Panc1 (cell line): ENCODE measurements at regions not wholly inside any gene's neighbourhood (a gene's known extent, or its start where the extent isn't known, plus 50 kb on each side); places are given as distances from the start of the nearest gene placed in this dataset.

Source experiments
- ATAC-seq: fragments of 200-7000 bp; cut with Tn5 transposase; 2 replicates; pipeline ENCODE4 v1.9.1; 2020; ENCODE audit warnings: mild to moderate bottlenecking, moderate library complexity
- BruUV-seq: library from RNA; stranded (reverse); fragments of 400-500 nt; replicated peaks from 2 replicates; lab custom pipeline; 2021; lab: Mats Ljungman, UMichigan
- CTCF ChIA-PET: fragments of 300-600 bp; sonication (Branson Sonifier 250); formaldehyde crosslinking; loops from one replicate; lab custom pipeline; 2022; ENCODE audit warnings: antibody characterized with exemption; lab: Charles Lee
- POLR2A ChIA-PET: fragments of 300-600 bp; sonication (Branson Sonifier 250); formaldehyde crosslinking; loops from one replicate; lab custom pipeline; 2022; ENCODE audit warnings: antibody characterized with exemption; lab: Charles Lee
- DNase-seq: peaks from one replicate; pipeline ENCODE4 v3.0.0-alpha.2; 2010; ENCODE audit warnings: low read depth, low spot score
- H3K27ac ChIP-seq: 2 replicates; pipeline ENCODE4 v1.5.1; 2011; ENCODE audit warnings: mild to moderate bottlenecking, low read length, inconsistent platforms
- H3K27me3 ChIP-seq: fragments of 200-500 bp; sonication (Bioruptor generic); 2 replicates; pipeline ENCODE4 v1.6.0; 2014; ENCODE audit warnings: low read length, inconsistent platforms; ENCODE audit not compliant: control insufficient read depth, insufficient read depth
- H3K36me3 ChIP-seq: fragments of 200-500 bp; sonication (Bioruptor generic); 2 replicates; pipeline ENCODE4 v1.5.1; 2014; ENCODE audit warnings: inconsistent platforms, mild to moderate bottlenecking, low read length, moderate library complexity; ENCODE audit not compliant: control insufficient read depth, insufficient read depth
- H3K4me1 ChIP-seq: 2 replicates; pipeline ENCODE4 v1.5.1; 2011; ENCODE audit warnings: inconsistent platforms, mild to moderate bottlenecking, low read length, moderate library complexity; ENCODE audit not compliant: control insufficient read depth, insufficient read depth
- H3K4me3 ChIP-seq, 2 experiments: 2 replicates each; pipeline ENCODE4 v1.5.1; 2011 to 2012; ENCODE audit warnings: low read depth in 2 of 2, low read length in 2 of 2, mild to moderate bottlenecking in 2 of 2, inconsistent platforms in 1 of 2, moderate library complexity in 1 of 2
- H3K9me3 ChIP-seq: fragments of 200-500 bp; sonication (Bioruptor generic); 2 replicates; pipeline ENCODE4 v1.5.1; 2014; ENCODE audit warnings: low read depth, mild to moderate bottlenecking, inconsistent platforms, low read length, moderate library complexity; ENCODE audit not compliant: control insufficient read depth, insufficient read depth
- CTCF ChIP-seq: fragments of 450-650 bp; IDR thresholded peaks from 2 replicates; pipeline ENCODE4 v1.5.1; 2017; ENCODE audit warnings: mild to moderate bottlenecking
- POLR2AphosphoS5 ChIP-seq: IDR thresholded peaks from 2 replicates; pipeline ENCODE4 v1.6.1; 2012; ENCODE audit warnings: mild to moderate bottlenecking, low read depth, low read length, moderate library complexity
- REST ChIP-seq, 2 experiments: IDR thresholded peaks; 2 replicates each; pipeline ENCODE4 v1.6.1; 2011 to 2012; ENCODE audit warnings: low read depth in 2 of 2, control low read depth in 1 of 2, low read length in 1 of 2, mild to moderate bottlenecking in 1 of 2, moderate library complexity in 1 of 2; ENCODE audit not compliant: insufficient read depth in 1 of 2
- SIN3A ChIP-seq: IDR thresholded peaks from 2 replicates; pipeline ENCODE4 v1.6.1; 2012; ENCODE audit warnings: low read depth, mild to moderate bottlenecking, low read length, moderate library complexity, borderline replicate concordance; ENCODE audit not compliant: insufficient read depth
- TCF7L2 ChIP-seq: IDR thresholded peaks from 2 replicates; pipeline ENCODE4 v1.6.1; 2011; ENCODE audit warnings: mild to moderate bottlenecking, low read depth, low read length, inconsistent platforms
- in situ Hi-C: cut with HindIII; loops from 2 replicates; pipeline ENCODE4 v1.10.0; 2016; ENCODE audit warnings: low sequenced_read_pairs, low pct_unique_long_range_greater_than_20kb
- intact Hi-C: fragments of 100-400 bp; cut with micrococcal nuclease; formaldehyde crosslinking; loops from one replicate; pipeline ENCODE4 v1.10.0; 2022; ENCODE audit not compliant: unreplicated experiment

- ChIA-PET CTCF (no interaction called here), POLR2A (no interaction called here)
- in situ Hi-C loops = no loop called here
- intact Hi-C loops = no loop called here
- Histone ChIP-seq H3K27me3 (no peaks in the 10 kb centered on the region), H3K36me3 (no peaks in the 10 kb centered on the region), H3K4me1 (no peaks in the 10 kb centered on the region), H3K4me3 (no peak overlapping the region), H3K27ac (no peak overlapping the region), H3K9me3 (no peaks in the 10 kb centered on the region)
- no peak for ATAC-seq
- TF ChIP-seq POLR2AphosphoS5 = no peak
- TF ChIP-seq REST (IDR thresholded peaks at IDR 0.05; ENCODE audit: insufficient read depth in 1 of 2, low read depth in 2 of 2, low read length in 1 of 2) = no peak
- TF ChIP-seq TCF7L2 = no peak
- no peak for TF ChIP-seq CTCF
- no peak for TF ChIP-seq SIN3A
- DNase-seq = no peak
- no TSS peak for BruUV-seq
These were observed 82.9 kb upstream of the APBB1IP start for GRCh38 chr10:26355241-26355640.

DNA sequence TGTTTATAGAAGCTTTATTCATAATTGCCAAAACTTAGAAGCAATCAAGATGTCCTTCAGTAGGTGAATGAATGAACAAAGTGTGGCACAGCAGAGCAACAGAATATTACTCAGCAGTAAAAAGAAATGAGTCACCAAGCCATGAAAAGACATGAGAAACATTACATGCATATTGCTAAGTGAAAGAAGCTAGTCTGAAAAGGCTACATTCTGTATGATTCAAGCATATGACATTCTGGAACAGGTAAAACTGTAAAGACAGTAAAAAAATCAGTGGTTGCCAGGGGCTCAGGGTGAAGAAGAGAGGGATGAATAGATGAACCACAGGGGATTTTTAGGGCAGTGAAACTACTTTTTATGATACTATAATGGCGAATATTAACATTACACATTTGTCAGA, 80.9 kb upstream of the APBB1IP start:
- in situ Hi-C loops = no loop called here
- CTCF ChIA-PET = no interaction called here

More for the DNA sequence above, 80.9 kb upstream of the APBB1IP start:
- Histone ChIP-seq H3K36me3 (no peaks in the 10 kb centered on the region), H3K4me3 (no peak overlapping the region), H3K4me1 (no peaks in the 10 kb centered on the region), H3K27ac (no peak overlapping the region), H3K27me3 (no peaks in the 10 kb centered on the region), H3K9me3 (no peaks in the 10 kb centered on the region)
- POLR2A ChIA-PET = no interaction called here
- no peak for DNase-seq
- no TSS peak for BruUV-seq
- intact Hi-C loops = no loop called here
- ATAC-seq = no peak
- no peak for TF ChIP-seq SIN3A
- TF ChIP-seq CTCF = no peak
- TF ChIP-seq TCF7L2 = no peak
- no peak for TF ChIP-seq POLR2AphosphoS5
- TF ChIP-seq REST (IDR thresholded peaks at IDR 0.05; ENCODE audit: insufficient read depth in 1 of 2, low read depth in 2 of 2, low read length in 1 of 2) = no peak
